ENCODE measurements at regions not wholly inside any gene's neighbourhood (a gene's known extent, or its start where the extent isn't known, plus 50 kb on each side); places are given as distances from the start of the nearest gene placed in this dataset.
"Not testable (repeated sequence)": the region's sequence is repeated elsewhere in the genome, so short reads cannot be mapped to it uniquely, and the experiment has no call there.

DNA sequence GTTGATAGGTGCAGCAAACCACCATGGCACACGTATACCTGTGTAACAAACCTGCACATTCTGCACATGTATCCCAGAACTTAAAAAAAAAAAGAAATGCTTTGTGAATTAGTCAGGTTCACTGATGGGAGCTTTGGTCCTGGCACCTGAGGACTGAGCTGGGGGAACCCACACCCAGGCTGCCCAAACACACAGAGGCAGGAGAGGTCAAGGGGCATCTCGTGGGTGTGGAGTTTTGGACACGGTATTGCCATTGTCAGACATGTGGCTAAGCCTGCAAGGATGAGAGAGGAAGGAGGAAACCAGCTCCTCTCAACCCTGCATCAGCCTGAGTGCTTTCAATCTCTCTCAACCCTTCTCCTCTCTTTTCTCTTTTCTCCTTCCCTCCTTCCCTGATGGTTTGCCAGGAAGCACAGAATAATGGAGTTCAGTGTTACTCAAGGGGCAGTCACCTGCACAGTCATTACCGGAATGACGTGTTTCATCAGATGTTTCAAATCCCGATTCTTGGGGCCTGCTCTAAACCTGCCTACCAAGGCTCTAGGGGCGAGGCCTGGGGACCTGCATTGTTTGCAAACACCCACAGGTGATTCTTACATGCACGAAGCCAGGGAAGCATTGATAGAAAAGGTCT lies 89.9 kb upstream of the NEDD9 start:
- no peak for DNase-seq

DNA sequence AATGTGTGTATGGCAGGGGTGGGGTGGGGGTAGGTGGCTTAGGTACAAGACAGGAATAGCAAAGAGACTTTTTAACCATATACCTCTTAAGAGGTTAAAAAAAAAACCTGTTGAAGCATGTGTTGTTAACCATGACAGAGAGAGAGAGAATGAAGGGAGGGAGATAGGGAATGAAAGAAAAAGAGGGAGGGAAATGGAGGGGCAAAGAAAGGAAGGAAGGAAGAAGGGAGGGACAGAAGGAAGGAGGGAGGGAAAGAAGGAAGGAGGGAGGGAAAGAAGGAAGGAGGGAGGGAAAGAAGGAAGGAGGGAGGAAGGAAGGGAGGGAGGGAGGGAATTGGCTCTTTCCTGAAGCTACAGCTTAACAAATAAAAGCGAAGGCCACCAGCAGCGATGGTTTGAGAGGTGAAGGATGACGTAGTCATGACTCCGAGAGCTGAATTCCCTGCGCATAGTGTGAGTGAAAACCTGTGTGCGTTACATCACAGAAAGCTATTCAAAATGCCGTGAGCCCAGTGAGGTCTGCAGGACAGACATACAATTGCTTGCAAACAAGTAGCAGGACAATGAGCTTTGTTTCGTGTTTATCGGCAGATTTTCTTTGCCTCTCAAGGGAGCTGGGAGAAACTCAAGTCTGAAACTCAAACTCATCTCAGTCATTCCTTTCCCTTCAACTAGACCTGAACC lies 88.6 kb upstream of the NEDD9 start:
- DNase-seq: no peak

- DNase-seq: no peak
Observed at GRCh38 chr6:11318835-11319813, 86.7 kb upstream of the NEDD9 start.

DNA sequence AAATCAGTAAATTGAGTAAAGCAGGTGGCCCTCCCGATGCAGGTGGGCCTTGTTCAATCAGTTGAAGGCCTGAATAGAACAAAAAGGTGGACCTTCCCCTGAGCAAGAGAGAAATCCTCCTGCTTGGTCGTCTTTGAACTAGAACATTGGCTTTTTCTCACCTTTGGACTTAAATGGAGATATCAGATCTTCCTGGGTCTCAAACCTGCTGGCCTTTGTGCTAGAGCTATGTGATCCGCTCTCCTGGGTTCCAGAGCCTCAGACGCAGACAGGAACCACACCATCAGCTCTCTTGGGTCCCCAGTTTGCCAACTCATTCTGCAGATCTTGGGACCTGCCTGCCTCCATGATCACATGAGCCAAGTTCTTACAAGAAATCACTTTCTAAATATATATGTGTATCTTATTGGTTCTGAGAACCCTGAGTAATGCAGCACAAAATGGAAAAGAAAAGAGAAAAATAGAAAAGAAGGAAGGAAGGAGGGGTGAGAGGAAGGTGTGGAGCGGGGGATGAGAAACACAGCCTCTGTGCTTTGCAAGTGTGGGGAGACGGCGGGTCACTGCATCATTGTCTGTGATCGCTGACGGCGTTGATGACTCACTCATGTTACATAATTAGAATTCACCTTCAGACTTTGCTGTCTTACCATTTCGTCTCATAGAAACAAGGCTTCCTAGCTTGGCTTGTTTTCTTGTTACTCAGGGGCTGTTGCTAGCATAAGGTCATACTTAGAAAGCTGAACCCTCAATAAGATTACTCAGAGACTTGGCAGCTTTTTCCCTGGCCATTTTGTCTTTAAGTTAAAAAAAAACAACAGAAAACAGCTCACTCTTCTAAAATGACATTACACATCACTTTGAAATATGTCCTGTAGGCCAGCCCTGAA lies 85.7 kb upstream of the NEDD9 start:
- no peak for DNase-seq

- no peak for DNase-seq
Observed at GRCh38 chr6:11315743-11316437, 83.4 kb upstream of the NEDD9 start.

- DNase-seq: no peak
Observed at GRCh38 chr6:11313207-11313606, 80.7 kb upstream of the NEDD9 start.

- no peak for DNase-seq
Observed at GRCh38 chr6:11311970-11312369, 79.5 kb upstream of the NEDD9 start.

DNA sequence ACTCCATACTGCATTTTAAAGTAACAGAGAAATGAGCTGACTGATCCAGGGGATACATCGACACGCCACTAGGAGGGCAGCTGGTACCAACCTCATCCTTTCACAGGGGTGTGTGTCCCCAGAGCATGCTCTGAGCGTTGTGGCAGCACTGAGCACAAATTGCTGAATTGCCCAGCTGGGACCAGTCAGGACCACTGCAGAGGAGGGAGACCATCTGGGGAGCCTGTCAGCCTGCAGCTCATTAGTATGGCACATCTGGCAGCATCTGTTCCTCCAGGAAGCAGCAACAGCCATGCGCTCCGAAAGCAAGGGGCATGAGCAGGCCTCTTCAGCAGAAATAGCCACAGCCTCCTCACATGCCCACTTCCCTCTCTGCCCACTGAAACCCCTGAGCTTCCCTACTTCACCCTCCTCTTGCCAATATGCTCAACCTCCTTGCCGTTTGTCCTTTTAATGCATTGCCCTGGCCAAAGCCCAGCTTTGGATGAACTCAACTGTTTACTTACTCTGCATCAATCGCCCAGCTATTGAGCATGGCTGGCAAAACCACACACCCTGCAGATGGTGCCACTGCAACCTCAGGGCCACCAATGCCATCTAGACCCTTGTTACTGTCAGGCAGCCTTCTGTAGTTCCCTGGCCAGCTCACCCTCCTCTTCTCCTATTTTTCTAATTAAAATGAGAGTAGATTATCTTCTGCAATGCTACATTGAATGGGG lies 77.6 kb upstream of the NEDD9 start:
- no peak for DNase-seq

GRCh38 chr6:11307226-11307625 lies 74.8 kb upstream of the NEDD9 start:
- DNase-seq: no peak

- DNase-seq: no peak
Observed at GRCh38 chr6:11304946-11305345, 72.5 kb upstream of the NEDD9 start.

DNA sequence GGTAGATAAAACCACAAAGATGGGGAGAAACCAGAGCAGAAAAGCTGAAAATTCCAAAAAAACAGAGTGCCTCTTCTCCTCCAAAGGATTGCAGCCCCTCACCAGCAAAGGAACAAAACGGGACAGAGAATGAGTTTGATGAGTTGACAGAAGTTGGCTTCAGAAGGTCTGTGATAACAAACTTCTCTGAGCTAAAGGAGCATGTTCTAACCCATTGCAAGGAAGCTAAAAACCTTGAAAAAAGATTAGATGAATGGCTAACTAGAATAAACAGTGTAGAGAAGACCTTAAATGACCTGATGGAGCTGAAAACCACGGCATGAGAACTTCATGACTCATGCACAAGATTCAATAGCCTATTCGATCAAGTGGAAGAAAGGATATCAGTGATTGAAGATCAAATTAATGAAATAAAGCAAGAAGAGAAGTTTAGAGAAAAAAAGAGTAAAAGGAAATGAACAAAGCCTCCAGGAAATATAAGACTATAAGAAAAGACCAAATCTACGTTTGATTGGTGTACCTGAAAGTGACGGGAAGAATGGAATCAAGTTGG lies 67.5 kb upstream of the NEDD9 start:
- DNase-seq: not testable (repeated sequence)

- not testable (repeated sequence) for DNase-seq
Observed at GRCh38 chr6:11299421-11299784, 66.9 kb upstream of the NEDD9 start.

DNA sequence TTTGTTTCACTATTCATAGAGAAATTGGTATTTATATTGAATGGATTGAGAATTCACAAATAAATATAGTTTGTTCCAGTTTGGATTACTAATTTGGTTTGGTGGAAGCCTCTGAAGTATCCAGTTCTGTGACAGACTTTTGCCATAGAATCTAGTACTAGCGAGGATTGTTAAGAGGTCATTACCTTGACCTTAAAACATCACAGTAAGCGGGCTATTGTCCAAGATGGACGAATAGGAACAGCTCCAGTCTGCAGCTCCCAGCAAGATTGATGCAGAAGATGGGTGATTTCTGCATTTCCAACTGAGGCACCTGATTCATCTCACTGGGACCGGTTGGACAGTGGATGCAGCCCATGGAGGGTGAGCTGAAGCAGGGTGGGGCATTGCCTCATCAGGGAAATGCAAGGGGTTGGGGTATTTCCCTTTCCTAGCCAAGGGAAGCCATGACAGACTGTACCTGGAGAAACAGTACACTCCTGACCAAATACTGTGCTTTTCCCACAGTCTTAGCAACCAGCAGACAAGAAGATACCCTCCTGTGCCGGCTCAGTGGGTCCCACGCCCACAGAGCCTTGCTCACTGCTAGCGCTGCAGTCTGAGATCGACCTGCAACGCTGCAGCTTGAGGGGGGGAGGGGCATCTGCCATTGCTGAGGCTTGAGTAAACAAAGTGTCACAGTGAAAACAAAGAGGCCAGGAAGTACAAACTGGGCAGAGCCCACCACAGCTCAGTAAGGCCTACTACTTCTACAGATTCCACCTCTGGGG lies 66.4 kb upstream of the NEDD9 start:
- no peak for DNase-seq

DNA sequence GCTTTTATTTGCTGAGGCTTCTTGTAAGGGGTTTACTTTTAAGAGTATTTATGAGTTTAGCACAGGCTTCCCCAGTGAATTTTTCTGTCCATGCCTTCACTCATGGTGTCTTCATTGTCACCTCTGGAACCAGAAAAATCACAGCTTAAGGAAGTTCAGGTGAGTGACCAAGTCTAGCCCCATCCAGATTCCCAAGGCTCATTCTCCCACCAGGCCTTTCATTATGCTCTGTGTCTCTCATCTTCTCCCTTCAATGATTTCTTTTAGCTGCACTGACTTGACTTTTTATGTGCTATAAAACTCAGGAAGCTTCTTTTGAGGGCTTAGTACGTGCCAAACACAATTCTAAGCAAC lies 64.9 kb upstream of the NEDD9 start:
- DNase-seq: no peak

DNA sequence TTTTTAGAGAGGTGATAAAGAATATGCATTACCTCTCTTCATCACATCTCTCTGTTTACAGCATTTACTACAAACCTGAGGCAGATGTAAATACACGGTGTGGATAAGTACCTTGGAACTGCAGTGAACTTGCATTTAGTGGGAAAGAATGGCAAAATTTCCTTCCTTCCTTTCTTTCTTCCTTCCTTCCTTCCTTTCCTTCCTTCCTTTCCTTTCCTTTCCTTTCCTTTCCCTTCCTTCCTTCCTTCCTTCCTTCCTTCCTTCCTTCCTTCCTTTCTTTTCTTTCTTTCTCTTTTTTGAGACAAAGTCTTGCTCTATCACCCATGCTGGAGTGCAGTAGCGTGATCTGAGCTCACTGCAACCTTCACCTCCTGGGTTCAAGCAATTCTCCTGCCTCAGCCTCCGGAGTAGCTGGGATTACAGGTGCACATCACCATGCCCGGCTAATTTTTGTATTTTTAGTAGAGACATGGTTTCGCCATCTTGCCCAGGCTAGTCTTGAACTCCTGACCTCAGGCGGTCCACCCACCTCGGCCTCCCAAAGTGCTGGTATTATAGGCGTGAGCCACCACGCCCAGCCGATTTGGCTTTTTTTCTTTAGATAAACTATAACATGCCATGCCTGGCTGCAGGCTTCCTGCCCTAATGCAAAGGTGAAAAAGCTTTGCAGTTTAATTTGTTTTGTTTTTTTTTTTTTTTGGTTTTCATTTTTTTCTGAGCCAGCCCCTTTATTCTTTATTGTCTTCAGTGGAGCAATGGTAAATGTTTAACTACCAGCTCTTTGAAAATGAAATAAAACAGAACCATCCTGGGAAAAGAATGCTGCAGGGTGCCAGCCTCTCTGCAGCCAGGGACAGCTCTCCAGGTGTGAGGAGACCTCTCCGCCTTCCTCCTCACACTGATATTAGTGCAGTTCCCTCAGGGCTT lies 64.2 kb upstream of the NEDD9 start:
- DNase-seq: no peak

GRCh38 chr6:11295969-11296368 lies 63.5 kb upstream of the NEDD9 start:
- DNase-seq: no peak

GRCh38 chr6:11294228-11294627 lies 61.8 kb upstream of the NEDD9 start:
- DNase-seq: no peak

- DNase-seq: no peak
Observed at GRCh38 chr6:11292594-11293236, 60.2 kb upstream of the NEDD9 start.

- no peak for DNase-seq
Observed at GRCh38 chr6:11292091-11292490, 59.6 kb upstream of the NEDD9 start.
